ENCODE measurements at regions not wholly inside any gene's neighbourhood (a gene's known extent, or its start where the extent isn't known, plus 50 kb on each side); places are given as distances from the start of the nearest gene placed in this dataset.
A peak's percentile ranks its signal among the peaks of the same experiment; 100 is the strongest.

- peak; percentile 71 to 88 for DNase-seq (ENCODE audit: low read depth in 1 of 2, low spot score in 1 of 2)
- no peaks in the 10 kb centered on the region for H3K36me3 ChIP-seq
- H3K27me3 ChIP-seq: no peaks in the 10 kb centered on the region
- TF ChIP-seq CTCF (IDR thresholded peaks at IDR 0.05; ENCODE audit: low read depth, low read length): peak; percentile 90
- H3K4me3 ChIP-seq: no peak overlapping the region
- no peak overlapping the region for H3K27ac ChIP-seq
- H3K4me1 ChIP-seq (ENCODE audit: low read depth): peaks cover 12% of the 10 kb centered on the region
- H3K9me3 ChIP-seq (ENCODE audit: low read depth): no peaks in the 10 kb centered on the region
Observed at GRCh38 chr4:100095729-100096595, 94.3 kb downstream of the DDIT4L start.

- peak; percentile 94 to 96 for DNase-seq (ENCODE audit: low read depth in 1 of 2, low spot score in 1 of 2)
- H3K27ac ChIP-seq: peak overlapping the region; percentile 36
- no peaks in the 10 kb centered on the region for H3K27me3 ChIP-seq
- H3K9me3 ChIP-seq (ENCODE audit: low read depth): no peaks in the 10 kb centered on the region
- TF ChIP-seq CTCF (IDR thresholded peaks at IDR 0.05; ENCODE audit: low read depth, low read length): peak; percentile 86
- H3K4me1 ChIP-seq (ENCODE audit: low read depth): peaks cover 12% of the 10 kb centered on the region
- no peak overlapping the region for H3K4me3 ChIP-seq
- H3K36me3 ChIP-seq: no peaks in the 10 kb centered on the region
Observed at GRCh38 chr4:100093091-100093866, 97.0 kb downstream of the DDIT4L start.

GRCh38 chr4:100087743-100088142 lies 102.5 kb downstream of the DDIT4L start:
- Histone ChIP-seq H3K27me3 (no peaks in the 10 kb centered on the region), H3K9me3 (ENCODE audit: low read depth) (no peaks in the 10 kb centered on the region), H3K27ac (no peak overlapping the region), H3K4me1 (ENCODE audit: low read depth) (peaks cover 2% of the 10 kb centered on the region), H3K4me3 (no peak overlapping the region), H3K36me3 (no peaks in the 10 kb centered on the region)
- TF ChIP-seq CTCF (IDR thresholded peaks at IDR 0.05; ENCODE audit: low read depth, low read length): no peak
- peak in 1 of 2 donors; percentile 70 for DNase-seq (ENCODE audit: low read depth in 1 of 2, low spot score in 1 of 2)

GRCh38 chr4:100086766-100087431 lies 103.4 kb downstream of the DDIT4L start:
- Histone ChIP-seq H3K27ac (no peak overlapping the region), H3K36me3 (no peaks in the 10 kb centered on the region), H3K27me3 (no peaks in the 10 kb centered on the region), H3K4me3 (no peak overlapping the region), H3K9me3 (ENCODE audit: low read depth) (no peaks in the 10 kb centered on the region), H3K4me1 (ENCODE audit: low read depth) (peaks cover 2% of the 10 kb centered on the region)
- no peak for TF ChIP-seq CTCF (IDR thresholded peaks at IDR 0.05; ENCODE audit: low read depth, low read length)
- DNase-seq (ENCODE audit: low read depth in 1 of 2, low spot score in 1 of 2): no peak

GRCh38 chr4:100084892-100085291 lies 105.4 kb downstream of the DDIT4L start:
- Histone ChIP-seq H3K4me3 (no peak overlapping the region), H3K4me1 (ENCODE audit: low read depth) (peaks cover 2% of the 10 kb centered on the region), H3K27me3 (no peaks in the 10 kb centered on the region), H3K27ac (no peak overlapping the region), H3K36me3 (no peaks in the 10 kb centered on the region), H3K9me3 (ENCODE audit: low read depth) (no peaks in the 10 kb centered on the region)
- no peak for TF ChIP-seq CTCF (IDR thresholded peaks at IDR 0.05; ENCODE audit: low read depth, low read length)
- no peak for DNase-seq (ENCODE audit: low read depth in 1 of 2, low spot score in 1 of 2)

All from cardiac muscle cell (in vitro differentiated cells and primary cell).